ENCODE measurements at regions not wholly inside any gene's neighbourhood (a gene's known extent, or its start where the extent isn't known, plus 50 kb on each side); places are given as distances from the start of the nearest gene placed in this dataset.

DNA sequence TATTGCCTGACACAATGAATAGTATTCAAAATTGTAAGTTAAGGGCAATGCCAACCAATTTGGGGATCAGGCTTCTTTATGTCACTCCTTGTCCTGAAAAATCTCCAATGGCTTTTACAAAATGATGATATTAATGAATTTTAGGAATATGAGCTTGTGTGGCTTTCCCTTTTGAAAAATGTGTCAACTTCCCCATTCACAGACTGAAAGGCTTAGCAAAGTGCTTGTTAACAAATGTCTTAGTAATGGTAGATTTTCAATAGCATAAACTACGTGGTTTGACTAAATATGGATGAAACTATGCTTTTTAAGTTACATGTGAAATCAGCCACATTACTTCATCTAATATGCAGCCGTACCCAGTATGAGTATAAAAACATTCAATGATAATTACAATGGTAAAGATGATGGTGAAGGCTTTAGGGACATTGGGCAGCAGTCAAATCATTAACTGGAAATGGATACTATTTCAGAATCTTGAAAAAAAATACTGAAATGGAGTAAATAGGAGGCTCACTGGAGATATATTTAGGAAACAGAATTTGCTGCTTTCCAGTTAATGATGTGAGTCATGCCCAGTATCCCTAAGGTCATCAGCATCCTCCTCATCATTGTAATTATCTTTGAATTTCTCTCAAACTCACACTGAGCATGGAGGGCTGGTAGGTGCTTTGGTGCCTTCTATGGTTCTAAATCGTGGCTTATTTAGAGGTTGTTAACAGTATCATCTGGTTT lies 113.3 kb upstream of the ZNF608 start:
- peak overlapping the region in 1 of 4 donors; percentile 28 for H3K27ac ChIP-seq

GRCh38 chr5:124860291-124860655 lies 113.8 kb upstream of the ZNF608 start:
- no peak overlapping the region for H3K4me3 ChIP-seq
- no peaks in the 10 kb centered on the region for H3K27me3 ChIP-seq
- H3K36me3 ChIP-seq, result no peaks in the 10 kb centered on the region
- DNase-seq, result no peak
- intact Hi-C loops (cut with DNase I; ENCODE audit: low total_unique reads), result no loop called here
- H3K27ac ChIP-seq, result no peak overlapping the region
- no peaks in the 10 kb centered on the region for H3K9me3 ChIP-seq
- ATAC-seq, result no peak
- H3K4me1 ChIP-seq, result peaks cover 0 to 5% of the 10 kb centered on the region in 2 donors
- in situ Hi-C loops (cut with MboI; ENCODE audit: low sequenced_read_pairs in 4 of 4), result no loop called here
- TF ChIP-seq POLR2A (IDR thresholded peaks at IDR 0.05) (no peak), CTCF (IDR thresholded peaks at IDR 0.05 in 4 of 5, conservative IDR thresholded peaks at IDR 0.05 in 1 of 5) (no peak)

More for the DNA sequence above, 113.3 kb upstream of the ZNF608 start:
- in situ Hi-C loops (cut with MboI; ENCODE audit: low sequenced_read_pairs in 4 of 4), result no loop called here
- Histone ChIP-seq H3K36me3 (no peaks in the 10 kb centered on the region), H3K27me3 (no peaks in the 10 kb centered on the region), H3K4me1 (peaks cover 0 to 5% of the 10 kb centered on the region in 2 donors), H3K9me3 (no peaks in the 10 kb centered on the region), H3K4me3 (no peak overlapping the region)
- ATAC-seq, result no peak
- DNase-seq, result no peak
- intact Hi-C loops (cut with DNase I; ENCODE audit: low total_unique reads), result no loop called here
- TF ChIP-seq POLR2A (IDR thresholded peaks at IDR 0.05) (no peak), CTCF (IDR thresholded peaks at IDR 0.05 in 4 of 5, conservative IDR thresholded peaks at IDR 0.05 in 1 of 5) (no peak)

DNA sequence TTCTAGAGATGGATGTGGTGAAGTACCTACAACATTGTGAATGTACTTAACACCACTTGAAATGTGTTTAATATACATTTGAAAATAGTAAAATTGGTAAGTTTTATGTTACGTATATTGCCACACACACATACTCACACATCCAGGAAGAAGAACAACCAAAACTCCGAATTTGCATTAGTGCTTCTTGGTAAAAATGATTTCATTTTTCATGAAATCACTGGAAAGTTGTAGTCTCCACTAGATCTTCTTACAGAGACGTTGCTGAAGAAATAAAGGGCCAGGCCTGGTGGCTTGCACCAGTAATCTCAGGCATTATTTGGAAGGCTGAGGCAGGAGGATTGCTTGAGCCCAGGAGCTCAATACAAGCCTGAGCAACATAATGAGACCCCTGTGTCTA lies 118.6 kb upstream of the ZNF608 start:
- TF ChIP-seq CTCF (IDR thresholded peaks at IDR 0.05 in 4 of 5, conservative IDR thresholded peaks at IDR 0.05 in 1 of 5), result no peak
- TF ChIP-seq POLR2A (IDR thresholded peaks at IDR 0.05), result no peak
- H3K4me1 ChIP-seq, result peaks cover 8 to 10% of the 10 kb centered on the region in 2 donors
- H3K9me3 ChIP-seq, result no peaks in the 10 kb centered on the region
- no peaks in the 10 kb centered on the region for H3K36me3 ChIP-seq
- in situ Hi-C loops (cut with MboI; ENCODE audit: low sequenced_read_pairs in 4 of 4) (no loop called here), intact Hi-C loops (cut with DNase I; ENCODE audit: low total_unique reads) (no loop called here)
- DNase-seq (no peak), ATAC-seq (no peak)
- H3K4me3 ChIP-seq, result no peak overlapping the region
- H3K27ac ChIP-seq, result no peak overlapping the region
- H3K27me3 ChIP-seq, result no peaks in the 10 kb centered on the region

DNA sequence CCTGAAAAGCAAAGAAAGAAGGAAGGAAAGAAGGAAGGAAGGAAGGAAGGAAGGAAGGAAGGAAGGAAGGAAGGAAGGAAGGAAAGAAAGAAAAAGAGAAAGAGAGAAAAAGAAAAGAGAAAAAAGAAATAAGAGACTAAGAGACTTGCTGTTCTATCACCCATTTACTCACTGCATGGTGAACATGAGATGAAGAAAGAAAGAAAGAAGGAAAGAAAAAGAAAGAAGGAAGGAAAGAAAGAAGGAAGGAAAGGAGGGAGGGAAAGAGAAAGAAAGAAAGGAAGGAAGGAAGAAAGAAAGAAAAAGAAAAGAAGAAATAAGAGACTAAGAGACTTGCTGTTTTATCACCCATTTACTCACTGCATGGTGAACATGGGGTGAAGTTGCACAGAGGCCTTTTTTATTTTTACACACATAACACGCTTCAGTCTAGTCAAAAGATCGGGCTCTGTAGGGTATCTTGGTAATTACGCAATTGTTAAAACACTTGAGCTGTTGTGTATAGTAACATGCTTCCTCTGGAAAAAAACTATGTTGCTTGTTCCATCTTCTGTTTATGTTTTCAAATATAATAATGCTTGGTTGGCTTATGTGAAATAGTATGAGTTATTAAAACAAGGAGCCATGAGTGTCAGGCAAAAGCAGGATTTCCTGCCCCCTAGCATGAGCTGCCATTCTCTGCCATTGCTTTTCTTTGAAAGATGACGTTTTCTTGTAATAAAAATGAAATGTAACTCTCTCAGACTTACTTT lies 119.3 kb upstream of the ZNF608 start:
- no peak for ATAC-seq
- H3K9me3 ChIP-seq, result no peaks in the 10 kb centered on the region
- in situ Hi-C loops (cut with MboI; ENCODE audit: low sequenced_read_pairs in 4 of 4), result no loop called here

More for the DNA sequence above, 119.3 kb upstream of the ZNF608 start:
- no peak overlapping the region for H3K4me3 ChIP-seq
- intact Hi-C loops (cut with DNase I; ENCODE audit: low total_unique reads), result no loop called here
- TF ChIP-seq CTCF (IDR thresholded peaks at IDR 0.05 in 4 of 5, conservative IDR thresholded peaks at IDR 0.05 in 1 of 5), result no peak
- H3K4me1 ChIP-seq, result peaks cover 15 to 17% of the 10 kb centered on the region in 2 donors
- H3K27me3 ChIP-seq, result no peaks in the 10 kb centered on the region
- no peak overlapping the region for H3K27ac ChIP-seq
- no peak for DNase-seq
- no peaks in the 10 kb centered on the region for H3K36me3 ChIP-seq

All from gastrocnemius medialis (tissue), 4 donors.